ENCODE measurements at regions not wholly inside any gene's neighbourhood (a gene's known extent, or its start where the extent isn't known, plus 50 kb on each side); places are given as distances from the start of the nearest gene placed in this dataset.

GRCh38 chr6:71544028-71544427 lies 255.4 kb downstream of the OGFRL1 start:
- Mint-ChIP-seq H3K27ac (no peak overlapping the region), H3K27me3 (no peaks in the 10 kb centered on the region), H3K4me1 (no peaks in the 10 kb centered on the region), H3K9me3 (ENCODE audit: insufficient read depth) (no peaks in the 10 kb centered on the region), H3K4me3 (no peak overlapping the region)
- Histone ChIP-seq H3K79me2 (ENCODE audit: control insufficient read depth, insufficient read depth, low read length) (no peaks in the 10 kb centered on the region), H3K27ac (ENCODE audit: low read length in 2 of 2) (no peak overlapping the region), H3K9me3 (ENCODE audit: control extremely low read depth in 1 of 3, control insufficient read depth in 2 of 3, insufficient read depth in 1 of 3, low read length in 2 of 3) (no peaks in the 10 kb centered on the region), H3K9ac (ENCODE audit: low read length) (no peak overlapping the region), H3K4me1 (ENCODE audit: control insufficient read depth in 2 of 2, insufficient read depth in 2 of 2, low read length in 2 of 2) (no peaks in the 10 kb centered on the region), H4K20me1 (ENCODE audit: control insufficient read depth, insufficient read depth, low read length, poor library complexity, severe bottlenecking) (no peaks in the 10 kb centered on the region), H2AFZ (ENCODE audit: insufficient read depth, low read depth, low read length, poor library complexity, severe bottlenecking) (no peak overlapping the region), H3K4me3 (ENCODE audit: control extremely low read depth in 1 of 5, extremely low read depth in 1 of 5, insufficient read depth in 1 of 5, low read depth in 2 of 5, low read length in 4 of 5) (no peak overlapping the region), H3K4me2 (replicated peaks; ENCODE audit: low read depth, low read length, poor library complexity, severe bottlenecking) (no peak overlapping the region), H3K36me3 (replicated peaks in 1 of 2; ENCODE audit: control extremely low read depth in 1 of 2, control insufficient read depth in 1 of 2, extremely low read depth in 1 of 2, insufficient read depth in 2 of 2, low read length in 1 of 2) (no peaks in the 10 kb centered on the region), H3K27me3 (replicated peaks in 1 of 4; ENCODE audit: control extremely low read depth in 1 of 4, control insufficient read depth in 3 of 4, insufficient read depth in 4 of 4, low read length in 3 of 4) (no peaks in the 10 kb centered on the region)
- ChIA-PET POLR2A (no interaction called here), CTCF (interaction anchor here (1.5 to 2.3 kb wide), 2 partner anchors 9 to 12 kb away, joined by 6 read pairs; no protein-coding TSS in a partner anchor)
- DNase-seq (no peak), ATAC-seq (ENCODE audit: low read depth) (no peak)
- no peak for TF ChIP-seq CTCF (IDR thresholded peaks at IDR 0.05)
- no peak for TF ChIP-seq EZH2 (IDR thresholded peaks at IDR 0.05; ENCODE audit: borderline replicate concordance, insufficient read depth, low read depth, low read length, poor library complexity, severe bottlenecking)
- 90% methylated on average over 1 of the region's 4 CpGs for WGBS (ENCODE audit: insufficient coverage)
- intact Hi-C loops (cut with micrococcal nuclease) = no loop called here

- H3K27ac Mint-ChIP-seq = no peak overlapping the region
- H3K27me3 Mint-ChIP-seq = no peaks in the 10 kb centered on the region
- no peak overlapping the region for H2AFZ ChIP-seq (ENCODE audit: insufficient read depth, low read depth, low read length, poor library complexity, severe bottlenecking)
- ChIA-PET POLR2A (no interaction called here), CTCF (interaction anchor here (0.9 kb wide), 1 partner anchor 9 kb away, joined by 4 read pairs; no protein-coding TSS in a partner anchor)
- no peaks in the 10 kb centered on the region for H3K4me1 ChIP-seq (ENCODE audit: control insufficient read depth in 2 of 2, insufficient read depth in 2 of 2, low read length in 2 of 2)
- no peak for TF ChIP-seq EZH2 (IDR thresholded peaks at IDR 0.05; ENCODE audit: borderline replicate concordance, insufficient read depth, low read depth, low read length, poor library complexity, severe bottlenecking)
- no peak for TF ChIP-seq CTCF (IDR thresholded peaks at IDR 0.05)
- no peak overlapping the region for H3K9ac ChIP-seq (ENCODE audit: low read length)
- H4K20me1 ChIP-seq (ENCODE audit: control insufficient read depth, insufficient read depth, low read length, poor library complexity, severe bottlenecking) = no peaks in the 10 kb centered on the region
- H3K4me3 ChIP-seq (ENCODE audit: control extremely low read depth in 1 of 5, extremely low read depth in 1 of 5, insufficient read depth in 1 of 5, low read depth in 2 of 5, low read length in 4 of 5) = no peak overlapping the region
- intact Hi-C loops (cut with micrococcal nuclease) = no loop called here
- no peaks in the 10 kb centered on the region for H3K9me3 ChIP-seq (ENCODE audit: control extremely low read depth in 1 of 3, control insufficient read depth in 2 of 3, insufficient read depth in 1 of 3, low read length in 2 of 3)
- H3K36me3 ChIP-seq (replicated peaks in 1 of 2; ENCODE audit: control extremely low read depth in 1 of 2, control insufficient read depth in 1 of 2, extremely low read depth in 1 of 2, insufficient read depth in 2 of 2, low read length in 1 of 2) = no peaks in the 10 kb centered on the region
- no peaks in the 10 kb centered on the region for H3K79me2 ChIP-seq (ENCODE audit: control insufficient read depth, insufficient read depth, low read length)
- H3K4me1 Mint-ChIP-seq = no peaks in the 10 kb centered on the region
- no peak for DNase-seq
- H3K27me3 ChIP-seq (replicated peaks in 1 of 4; ENCODE audit: control extremely low read depth in 1 of 4, control insufficient read depth in 3 of 4, insufficient read depth in 4 of 4, low read length in 3 of 4) = no peaks in the 10 kb centered on the region
- H3K4me3 Mint-ChIP-seq = no peak overlapping the region
- no peak overlapping the region for H3K27ac ChIP-seq (ENCODE audit: low read length in 2 of 2)
- ATAC-seq (ENCODE audit: low read depth) = no peak
- H3K9me3 Mint-ChIP-seq (ENCODE audit: insufficient read depth) = no peaks in the 10 kb centered on the region
- no peak overlapping the region for H3K4me2 ChIP-seq (replicated peaks; ENCODE audit: low read depth, low read length, poor library complexity, severe bottlenecking)
Measured at GRCh38 chr6:71544906-71545305, 256.3 kb downstream of the OGFRL1 start.
